NCI-H748 (cell line): ENCODE measurements at regions not wholly inside any gene's neighbourhood (a gene's known extent, or its start where the extent isn't known, plus 50 kb on each side); places are given as distances from the start of the nearest gene placed in this dataset.

ENCODE experiments used
- DNase-seq: peaks from one replicate; lab custom pipeline; 2025; ENCODE audit not compliant: unreplicated experiment; lab: John Stamatoyannopoulos, UW

GRCh38 chr20:17012546-17013226 lies 214.2 kb upstream of the PCSK2 start:
- DNase-seq = no peak

GRCh38 chr20:17014217-17014616 lies 212.6 kb upstream of the PCSK2 start:
- peak; percentile 89 for DNase-seq

- DNase-seq = peak; percentile 34
Observed at GRCh38 chr20:17014756-17015366, 212.0 kb upstream of the PCSK2 start.

- DNase-seq = no peak
Observed at GRCh38 chr20:17017232-17017631, 209.6 kb upstream of the PCSK2 start.

GRCh38 chr20:17021481-17021880 lies 205.4 kb upstream of the PCSK2 start:
- DNase-seq = no peak

- DNase-seq = peak; percentile 25
Observed at GRCh38 chr20:17023036-17023435, 203.8 kb upstream of the PCSK2 start.

- DNase-seq = peak; percentile 41
Observed at GRCh38 chr20:17023806-17024205, 203.0 kb upstream of the PCSK2 start.

- DNase-seq = no peak
Observed at GRCh38 chr20:17024513-17025119, 202.2 kb upstream of the PCSK2 start.

- no peak for DNase-seq
Observed at GRCh38 chr20:17026346-17026745, 200.5 kb upstream of the PCSK2 start.

GRCh38 chr20:17029698-17030097 lies 197.1 kb upstream of the PCSK2 start:
- no peak for DNase-seq

- DNase-seq = peak; percentile 56
Observed at GRCh38 chr20:17036541-17036940, 190.3 kb upstream of the PCSK2 start.

GRCh38 chr20:17042122-17042521 lies 184.7 kb upstream of the PCSK2 start:
- DNase-seq = no peak

- DNase-seq = peak; percentile 18
Observed at GRCh38 chr20:17043323-17043722, 183.5 kb upstream of the PCSK2 start.

- DNase-seq = peak; percentile 17
Observed at GRCh38 chr20:17044891-17045290, 181.9 kb upstream of the PCSK2 start.

GRCh38 chr20:17059465-17059864 lies 167.4 kb upstream of the PCSK2 start:
- DNase-seq = no peak

GRCh38 chr20:17061715-17062114 lies 165.1 kb upstream of the PCSK2 start:
- no peak for DNase-seq

- DNase-seq = no peak
Observed at GRCh38 chr20:17062712-17063111, 164.1 kb upstream of the PCSK2 start.

GRCh38 chr20:17066902-17067301 lies 159.9 kb upstream of the PCSK2 start:
- peak; percentile 82 for DNase-seq

GRCh38 chr20:17068084-17068711 lies 158.6 kb upstream of the PCSK2 start:
- DNase-seq = no peak

- DNase-seq = peak; percentile 30
Observed at GRCh38 chr20:17077030-17077429, 149.8 kb upstream of the PCSK2 start.

- no peak for DNase-seq
Observed at GRCh38 chr20:17083738-17084137, 143.1 kb upstream of the PCSK2 start.

GRCh38 chr20:17084909-17085308 lies 141.9 kb upstream of the PCSK2 start:
- no peak for DNase-seq
